SK-N-SH treated with all-trans-retinoic acid at 6 μM for 48 hours (cell line): ENCODE measurements at regions not wholly inside any gene's neighbourhood (a gene's known extent, or its start where the extent isn't known, plus 50 kb on each side); places are given as distances from the start of the nearest gene placed in this dataset.

Experiments used
- ATAC-seq: fragments of 200-7000 bp; cut with Tn5 transposase; 3 replicates; pipeline ENCODE4 v1.9.1; 2020; ENCODE audit warnings: mild to moderate bottlenecking, moderate library complexity
- ARNTL ChIP-seq: fragments of 450-650 bp; formaldehyde crosslinking; IDR thresholded peaks from 2 replicates; pipeline ENCODE4 v1.5.0; 2020; ENCODE audit warnings: low read depth, mild to moderate bottlenecking, moderate library complexity, borderline replicate concordance
- CREB5 ChIP-seq: fragments of 250-450 bp; sonication (Bioruptor Pico); IDR thresholded peaks from 2 replicates; pipeline ENCODE4 v1.5.1; 2020; ENCODE audit warnings: low read depth, mild to moderate bottlenecking, moderate library complexity
- CSDC2 ChIP-seq: fragments of 250-450 bp; sonication (Bioruptor Pico); IDR thresholded peaks from 2 replicates; pipeline ENCODE4 v1.5.0; 2020; ENCODE audit warnings: mild to moderate bottlenecking, moderate library complexity
- CSRNP3 ChIP-seq: fragments of 250-450 bp; sonication (Bioruptor Pico); IDR thresholded peaks from 2 replicates; pipeline ENCODE4 v1.5.1; 2021; ENCODE audit warnings: mild to moderate bottlenecking, moderate library complexity
- ESRRG ChIP-seq: fragments of 250-450 bp; sonication (Bioruptor Pico); IDR thresholded peaks from 2 replicates; pipeline ENCODE4 v1.6.1; 2021; ENCODE audit warnings: mild to moderate bottlenecking
- GLIS3 ChIP-seq: fragments of 250-450 bp; sonication (Bioruptor Pico); IDR thresholded peaks from 2 replicates; pipeline ENCODE4 v1.5.0; 2020; ENCODE audit warnings: mild to moderate bottlenecking, moderate library complexity
- ISL1 ChIP-seq: fragments of 250-450 bp; sonication (Bioruptor Pico); IDR thresholded peaks from 2 replicates; pipeline ENCODE4 v2.1.2; 2022; ENCODE audit warnings: mild to moderate bottlenecking, moderate library complexity
- OSR1 ChIP-seq: fragments of 250-450 bp; sonication (Bioruptor Pico); IDR thresholded peaks from 2 replicates; pipeline ENCODE4 v1.8.0; 2022; ENCODE audit warnings: moderate library complexity, mild to moderate bottlenecking, inconsistent platforms
- POU6F1 ChIP-seq: fragments of 250-450 bp; sonication (Bioruptor Pico); IDR thresholded peaks from 2 replicates; pipeline ENCODE4 v1.8.0; 2021; ENCODE audit warnings: low read depth, mild to moderate bottlenecking, moderate library complexity, borderline replicate concordance
- PPARA ChIP-seq: fragments of 250-450 bp; sonication (Bioruptor Pico); IDR thresholded peaks from 2 replicates; pipeline ENCODE4 v1.5.0; 2020; ENCODE audit warnings: mild to moderate bottlenecking, borderline replicate concordance
- RARB ChIP-seq: fragments of 250-450 bp; sonication (Bioruptor Pico); IDR thresholded peaks from 2 replicates; pipeline ENCODE4 v1.8.0; 2021; ENCODE audit warnings: mild to moderate bottlenecking, moderate library complexity
- SNAI2 ChIP-seq: fragments of 250-450 bp; sonication (Bioruptor Pico); IDR thresholded peaks from 2 replicates; pipeline ENCODE4 v1.5.0; 2020; ENCODE audit warnings: mild to moderate bottlenecking, moderate library complexity
- TCF4 ChIP-seq: fragments of 250-450 bp; sonication (Bioruptor Pico); IDR thresholded peaks from 2 replicates; pipeline ENCODE4 v1.8.0; 2021; ENCODE audit warnings: mild to moderate bottlenecking, moderate library complexity, borderline replicate concordance
- TOX ChIP-seq: fragments of 250-450 bp; sonication (Bioruptor Pico); IDR thresholded peaks from 2 replicates; pipeline ENCODE4 v1.8.0; 2021; ENCODE audit warnings: mild to moderate bottlenecking, moderate library complexity, borderline replicate concordance
- TSHZ2 ChIP-seq: fragments of 250-450 bp; sonication (Bioruptor Pico); IDR thresholded peaks from 2 replicates; pipeline ENCODE4 v1.5.0; 2020; ENCODE audit warnings: mild to moderate bottlenecking, moderate library complexity
- ZC3H10 ChIP-seq: fragments of 250-450 bp; sonication (Bioruptor Pico); IDR thresholded peaks from 2 replicates; pipeline ENCODE4 v1.5.1; 2021; ENCODE audit warnings: mild to moderate bottlenecking, moderate library complexity
- ZFP3 ChIP-seq: fragments of 250-450 bp; sonication (Bioruptor Pico); IDR thresholded peaks from 2 replicates; pipeline ENCODE4 v1.5.0; 2020; ENCODE audit warnings: mild to moderate bottlenecking, moderate library complexity
- ZFP30 ChIP-seq: fragments of 450-650 bp; formaldehyde crosslinking; IDR thresholded peaks from 2 replicates; pipeline ENCODE4 v1.5.0; 2022; ENCODE audit warnings: mild to moderate bottlenecking, moderate library complexity
- ZNF565 ChIP-seq: fragments of 450-650 bp; formaldehyde crosslinking; conservative IDR thresholded peaks from 2 replicates; pipeline ENCODE4 v1.5.0; 2020; ENCODE audit warnings: low read depth, mild to moderate bottlenecking, moderate library complexity
- ZNF70 ChIP-seq: fragments of 450-650 bp; formaldehyde crosslinking; IDR thresholded peaks from 2 replicates; pipeline ENCODE4 v1.5.0; 2020; ENCODE audit warnings: mild to moderate bottlenecking, moderate library complexity
- ZNF8 ChIP-seq: fragments of 450-650 bp; formaldehyde crosslinking; IDR thresholded peaks from 2 replicates; pipeline ENCODE4 v1.5.0; 2020; ENCODE audit warnings: mild to moderate bottlenecking, moderate library complexity

GRCh38 chr18:66682855-66683322 is 79.0 kb upstream of the CDH19 start:
- peak; percentile 85 for ATAC-seq
- TF ChIP-seq ZNF8 (no peak), OSR1 (CRISPR knock-in tag) (no peak), TCF4 (peak; percentile 89), TSHZ2 (CRISPR knock-in tag) (peak; percentile 45; the same call in 1 of the 2 replicates), ZFP3 (peak; percentile 17; the same call in 1 of the 2 replicates)

GRCh38 chr18:66676699-66677098 is 72.8 kb upstream of the CDH19 start:
- ATAC-seq, result no peak

GRCh38 chr18:66674286-66674685 is 70.4 kb upstream of the CDH19 start:
- TF ChIP-seq GLIS3, result no peak
- TF ChIP-seq ZNF8, result no peak
- no peak for TF ChIP-seq TSHZ2 (CRISPR knock-in tag)
- no peak for TF ChIP-seq TOX (CRISPR knock-in tag)
- no peak for TF ChIP-seq ESRRG (CRISPR knock-in tag)
- no peak for TF ChIP-seq POU6F1 (CRISPR knock-in tag)
- TF ChIP-seq ISL1 (CRISPR knock-in tag), result no peak
- no peak for TF ChIP-seq OSR1 (CRISPR knock-in tag)
- TF ChIP-seq CSRNP3 (CRISPR knock-in tag), result no peak
- TF ChIP-seq RARB, result no peak
- TF ChIP-seq ZNF70 (CRISPR knock-in tag), result no peak
- no peak for TF ChIP-seq PPARA (CRISPR knock-in tag)
- TF ChIP-seq ZFP30 (CRISPR knock-in tag), result no peak
- TF ChIP-seq SNAI2 (CRISPR knock-in tag), result no peak
- TF ChIP-seq CSDC2 (CRISPR knock-in tag), result no peak
- TF ChIP-seq CREB5 (CRISPR knock-in tag), result no peak
- no peak for TF ChIP-seq ZFP3
- no peak for TF ChIP-seq TCF4
- TF ChIP-seq ARNTL (CRISPR knock-in tag), result no peak
- TF ChIP-seq ZNF565 (CRISPR knock-in tag), result no peak
- no peak for ATAC-seq

More at GRCh38 chr18:66676699-66677098, 72.8 kb upstream of the CDH19 start:
- TF ChIP-seq ZC3H10, result no peak
- TF ChIP-seq CSRNP3 (CRISPR knock-in tag), result no peak
